Ectodermal cell (in vitro differentiated cells): ENCODE measurements at regions not wholly inside any gene's neighbourhood (a gene's known extent, or its start where the extent isn't known, plus 50 kb on each side); places are given as distances from the start of the nearest gene placed in this dataset.
"Not testable (repeated sequence)": the region's sequence is repeated elsewhere in the genome, so short reads cannot be mapped to it uniquely, and the experiment has no call there.

Experiments used
- H3K27ac ChIP-seq: 2 replicates; pipeline ENCODE4 v1.7.0; 2013; ENCODE audit warnings: mild to moderate bottlenecking, low read depth, low read length; ENCODE audit not compliant: insufficient read depth, poor library complexity, severe bottlenecking
- H3K27me3 ChIP-seq: 2 replicates; pipeline ENCODE4 v1.7.0; 2013; ENCODE audit warnings: mild to moderate bottlenecking, low read length; ENCODE audit not compliant: insufficient read depth, control insufficient read depth, poor library complexity, severe bottlenecking
- H3K36me3 ChIP-seq: one replicate; pipeline ENCODE4 v1.7.0; 2013; ENCODE audit warnings: low read length; ENCODE audit not compliant: control insufficient read depth, insufficient read depth
- H3K4me1 ChIP-seq: one replicate; pipeline ENCODE4 v1.7.0; 2013; ENCODE audit warnings: low read length; ENCODE audit not compliant: control insufficient read depth, insufficient read depth
- H3K4me3 ChIP-seq: 2 replicates; pipeline ENCODE4 v1.7.0; 2013; ENCODE audit warnings: low read depth, low read length, control low read depth; ENCODE audit not compliant: insufficient read depth
- H3K9me3 ChIP-seq: 2 replicates; pipeline ENCODE4 v1.7.0; 2013; ENCODE audit warnings: mild to moderate bottlenecking, low read length, moderate library complexity; ENCODE audit not compliant: control insufficient read depth
- WGBS, 2 experiments: methylation state at CpG; one replicate each; pipeline ENCODE4 v1.1.7; 2013; ENCODE audit warnings: missing lambda C conversion rate in 2 of 2; 5-methylcytosine and 5-hydroxymethylcytosine counted together

DNA sequence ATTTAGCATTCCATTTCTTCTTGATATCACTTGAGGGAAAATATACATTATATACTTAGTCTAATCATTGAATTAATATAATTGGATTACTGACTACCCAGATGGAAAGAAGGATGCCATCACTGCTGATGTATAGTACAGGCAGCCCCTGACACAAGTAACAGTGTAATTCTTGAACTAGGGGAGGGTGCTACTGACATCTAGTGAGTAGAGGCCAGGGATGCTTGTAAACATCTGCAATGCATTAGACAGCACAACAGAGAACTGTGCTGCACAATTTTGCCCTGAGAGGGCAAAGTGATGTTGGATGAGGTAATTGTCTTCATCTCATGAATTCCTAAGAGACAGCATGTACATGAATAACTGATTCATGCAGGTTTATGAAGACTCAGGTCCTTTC is 169.2 kb downstream of the GOLGA6L6 start:
- not testable (repeated sequence) for H3K27me3 ChIP-seq, H3K4me3 ChIP-seq, H3K27ac ChIP-seq, H3K4me1 ChIP-seq, H3K36me3 ChIP-seq
- peaks cover 26% of the 10 kb centered on the region for H3K9me3 ChIP-seq

DNA sequence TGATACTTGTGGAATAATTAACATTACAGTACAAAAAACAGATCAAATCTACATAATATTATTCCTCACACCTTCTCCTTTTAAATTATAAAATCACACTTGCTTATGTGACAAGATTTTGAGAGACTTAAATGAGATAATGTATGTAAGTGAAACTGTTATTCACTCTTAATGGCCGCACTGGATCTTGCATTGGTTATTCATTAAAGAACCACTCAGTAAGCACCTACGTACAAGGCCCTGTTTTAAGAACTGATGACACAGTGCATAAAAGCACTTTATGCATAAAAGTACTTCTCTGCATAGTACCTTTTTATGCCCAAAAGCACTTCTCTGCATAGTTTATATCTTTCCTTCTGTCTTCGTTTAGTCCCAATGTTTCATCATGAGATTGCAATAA is 172.1 kb downstream of the GOLGA6L6 start:
- Histone ChIP-seq H3K4me1 (no peaks in the 10 kb centered on the region), H3K4me3 (no peak overlapping the region), H3K36me3 (no peaks in the 10 kb centered on the region), H3K9me3 (peaks cover 25% of the 10 kb centered on the region), H3K27me3 (no peaks in the 10 kb centered on the region), H3K27ac (no peak overlapping the region)
- 78% methylated on average over 3 of the region's 3 CpGs for WGBS, 2 experiments

GRCh38 chr15:20368974-20369373 is 172.6 kb downstream of the GOLGA6L6 start:
- peaks cover 28% of the 10 kb centered on the region for H3K9me3 ChIP-seq

GRCh38 chr15:20367093-20367492 is 174.5 kb downstream of the GOLGA6L6 start:
- no peaks in the 10 kb centered on the region for H3K27me3 ChIP-seq
- no peak overlapping the region for H3K4me3 ChIP-seq
- H3K9me3 ChIP-seq: peaks cover 27% of the 10 kb centered on the region
- 62 to 68% methylated on average over 2 of the region's 2 CpGs for WGBS, 2 experiments
- H3K27ac ChIP-seq: no peak overlapping the region
- no peaks in the 10 kb centered on the region for H3K36me3 ChIP-seq
- no peaks in the 10 kb centered on the region for H3K4me1 ChIP-seq

More at GRCh38 chr15:20368974-20369373, 172.6 kb downstream of the GOLGA6L6 start:
- no peak overlapping the region for H3K4me3 ChIP-seq
- H3K27ac ChIP-seq: no peak overlapping the region
- no peaks in the 10 kb centered on the region for H3K4me1 ChIP-seq
- no peaks in the 10 kb centered on the region for H3K36me3 ChIP-seq
- no peaks in the 10 kb centered on the region for H3K27me3 ChIP-seq
- 33 to 50% methylated on average over 1 of the region's 1 CpG for WGBS, 2 experiments

GRCh38 chr15:20363591-20363990 is 178.0 kb downstream of the GOLGA6L6 start:
- H3K4me3 ChIP-seq, H3K27ac ChIP-seq, H3K4me1 ChIP-seq, H3K27me3 ChIP-seq, H3K36me3 ChIP-seq: not testable (repeated sequence)
- peaks cover 37% of the 10 kb centered on the region for H3K9me3 ChIP-seq
- 73 to 76% methylated on average over 5 of the region's 5 CpGs for WGBS, 2 experiments

DNA sequence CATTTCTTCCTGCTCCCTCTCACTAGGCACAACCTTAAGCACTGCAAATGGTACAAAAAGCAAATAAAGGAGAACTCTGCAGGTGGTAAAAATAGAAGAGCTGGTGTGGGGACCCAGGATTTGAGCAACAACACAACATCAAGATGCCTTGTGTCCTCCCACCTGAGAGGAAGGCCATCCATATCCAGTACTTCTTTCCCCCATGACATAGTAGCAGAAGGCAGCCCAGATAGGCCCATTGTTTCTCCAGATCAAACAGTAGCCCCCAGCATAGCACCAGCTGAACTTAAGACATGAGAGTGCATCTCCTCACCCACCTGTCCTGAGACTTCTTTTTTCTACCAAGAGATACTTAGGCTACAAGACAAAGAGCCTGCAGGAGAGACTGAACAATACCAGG is 180.5 kb downstream of the GOLGA6L6 start:
- no peaks in the 10 kb centered on the region for H3K4me1 ChIP-seq
- no peak overlapping the region for H3K4me3 ChIP-seq
- H3K9me3 ChIP-seq: peaks cover 44% of the 10 kb centered on the region
- H3K36me3 ChIP-seq: no peaks in the 10 kb centered on the region
- no peak overlapping the region for H3K27ac ChIP-seq
- H3K27me3 ChIP-seq: no peaks in the 10 kb centered on the region

- WGBS, 2 experiments: 81 to 83% methylated on average over 17 of the region's 17 CpGs
- Histone ChIP-seq H3K27me3 (no peaks in the 10 kb centered on the region), H3K36me3 (no peaks in the 10 kb centered on the region), H3K9me3 (peaks cover 45% of the 10 kb centered on the region), H3K27ac (no peak overlapping the region), H3K4me3 (no peak overlapping the region), H3K4me1 (no peaks in the 10 kb centered on the region)
Observed at GRCh38 chr15:20358779-20359414, 182.7 kb downstream of the GOLGA6L6 start.

GRCh38 chr15:20358066-20358778 is 183.4 kb downstream of the GOLGA6L6 start:
- no peak overlapping the region for H3K4me3 ChIP-seq
- no peaks in the 10 kb centered on the region for H3K36me3 ChIP-seq
- 87 to 88% methylated on average over 28 of the region's 28 CpGs for WGBS, 2 experiments
- no peak overlapping the region for H3K27ac ChIP-seq
- no peaks in the 10 kb centered on the region for H3K27me3 ChIP-seq
- H3K4me1 ChIP-seq: no peaks in the 10 kb centered on the region
- peaks cover 46% of the 10 kb centered on the region for H3K9me3 ChIP-seq

GRCh38 chr15:20357481-20358065 is 184.0 kb downstream of the GOLGA6L6 start:
- 83 to 87% methylated on average over 17 of the region's 17 CpGs for WGBS, 2 experiments
- Histone ChIP-seq H3K36me3 (no peaks in the 10 kb centered on the region), H3K27ac (no peak overlapping the region), H3K4me1 (no peaks in the 10 kb centered on the region), H3K9me3 (peaks cover 50% of the 10 kb centered on the region), H3K27me3 (no peaks in the 10 kb centered on the region), H3K4me3 (no peak overlapping the region)

DNA sequence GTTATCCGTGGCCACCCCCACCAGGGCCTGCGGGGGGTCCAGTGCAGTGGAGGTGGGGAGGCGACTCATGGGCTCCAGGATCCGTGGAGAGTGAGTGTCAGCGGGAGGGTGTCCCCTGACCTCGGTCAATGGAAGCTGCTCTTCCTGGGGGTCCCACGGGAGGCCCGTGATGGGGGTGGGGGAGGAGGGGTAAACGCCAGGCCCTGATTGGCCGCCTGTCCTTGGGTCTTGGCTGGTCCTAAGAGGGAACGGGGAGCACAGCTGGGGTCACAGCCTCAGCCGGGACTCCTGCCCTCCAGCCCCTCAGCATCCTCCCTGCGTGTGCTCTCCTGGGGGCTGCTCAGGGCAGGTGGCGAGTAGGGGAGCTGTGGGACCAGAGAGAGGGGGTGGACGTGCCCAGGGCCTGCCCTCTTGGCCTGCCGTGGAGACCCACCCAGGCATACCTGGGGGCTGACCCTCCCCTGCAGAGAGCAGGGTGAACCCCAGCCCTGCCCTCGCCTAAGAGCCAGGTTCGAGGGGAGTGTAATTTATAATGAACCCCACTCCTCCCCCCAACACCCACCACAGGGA is 184.6 kb downstream of the GOLGA6L6 start:
- Histone ChIP-seq H3K9me3 (peaks cover 53% of the 10 kb centered on the region), H3K27ac (no peak overlapping the region), H3K4me1 (no peaks in the 10 kb centered on the region), H3K4me3 (no peak overlapping the region), H3K36me3 (no peaks in the 10 kb centered on the region), H3K27me3 (no peaks in the 10 kb centered on the region)
- WGBS, 2 experiments: 78 to 81% methylated on average over 18 of the region's 18 CpGs
